LNCaP clone FGC (cell line): ENCODE measurements at regions not wholly inside any gene's neighbourhood (a gene's known extent, or its start where the extent isn't known, plus 50 kb on each side); places are given as distances from the start of the nearest gene placed in this dataset.
"Not testable (repeated sequence)": the region's sequence is repeated elsewhere in the genome, so short reads cannot be mapped to it uniquely, and the experiment has no call there.

Experiments
- DNase-seq: peaks from one replicate; pipeline ENCODE4 v3.0.0-alpha.2; 2011; ENCODE audit warnings: low read depth
- H3K4me3 ChIP-seq: 2 replicates; pipeline ENCODE4 v1.5.1; 2011; ENCODE audit warnings: mild to moderate bottlenecking, low read depth, low read length, control low read depth
- CTCF ChIP-seq: IDR thresholded peaks from 2 replicates; pipeline ENCODE4 v1.5.1; 2012; ENCODE audit warnings: mild to moderate bottlenecking; ENCODE audit not compliant: control insufficient read depth, insufficient read depth; ENCODE audit errors: extremely low read depth

- H3K4me3 ChIP-seq, result no peak overlapping the region
- no peak for DNase-seq
- TF ChIP-seq CTCF, result no peak
These were observed 128.2 kb upstream of the TMEM170B start for GRCh38 chr6:11409371-11409770.

- DNase-seq, result no peak
- H3K4me3 ChIP-seq, result no peak overlapping the region
- TF ChIP-seq CTCF, result no peak
These were observed 130.1 kb upstream of the TMEM170B start for GRCh38 chr6:11407414-11407813.

- DNase-seq, result no peak
- H3K4me3 ChIP-seq, result no peak overlapping the region
- no peak for TF ChIP-seq CTCF
These were observed 132.7 kb upstream of the TMEM170B start for GRCh38 chr6:11404838-11405237.

DNA sequence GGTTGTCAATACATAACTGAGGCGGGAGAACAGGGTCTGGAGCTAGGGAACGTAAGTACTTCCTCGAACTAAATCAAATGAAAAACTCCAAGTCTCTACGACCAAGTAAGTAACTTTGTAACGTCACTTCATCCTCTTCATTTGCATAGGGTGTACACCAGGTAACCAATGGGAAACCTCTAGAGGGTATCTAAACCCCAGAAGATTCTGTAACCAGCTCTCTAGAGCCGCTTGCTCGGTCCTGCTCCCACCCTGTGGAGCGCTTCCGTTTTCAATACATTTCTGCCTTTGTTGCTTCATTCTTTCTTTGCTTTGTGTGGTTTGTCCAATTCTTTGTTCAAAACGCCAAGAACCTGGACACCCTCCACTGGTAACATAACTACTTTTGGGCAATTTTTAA is 133.5 kb upstream of the TMEM170B start:
- no peak for DNase-seq
- TF ChIP-seq CTCF, result no peak
- no peak overlapping the region for H3K4me3 ChIP-seq

DNA sequence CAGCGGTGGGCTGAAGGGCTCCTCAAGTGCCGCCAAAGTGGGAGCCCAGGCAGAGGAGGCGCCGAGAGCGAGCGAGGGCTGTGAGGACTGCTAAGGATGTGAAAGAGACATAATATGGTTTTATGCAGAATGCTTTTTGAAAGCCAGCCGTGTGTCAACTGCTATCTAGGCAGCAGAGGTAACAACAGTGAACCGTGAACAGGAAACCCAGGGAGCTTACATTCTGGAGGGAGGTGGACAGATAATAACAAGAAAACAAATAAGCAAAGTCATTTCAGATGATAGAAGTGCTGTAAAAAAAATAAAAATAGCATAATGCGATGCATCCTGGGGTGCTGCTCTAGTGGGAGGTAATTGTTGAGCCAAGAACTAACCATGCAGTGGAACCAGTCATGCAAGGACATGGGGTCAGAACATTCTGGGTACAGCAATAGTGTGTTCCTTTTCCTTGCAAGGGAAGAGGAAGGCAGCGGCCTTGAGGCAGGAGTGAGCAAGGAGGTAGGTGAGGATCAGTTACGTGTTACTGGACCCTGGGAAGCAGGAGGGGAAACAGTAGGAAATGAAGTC is 134.4 kb upstream of the TMEM170B start:
- TF ChIP-seq CTCF, result no peak
- no peak for DNase-seq
- no peak overlapping the region for H3K4me3 ChIP-seq

- not testable (repeated sequence) for H3K4me3 ChIP-seq, DNase-seq
These were observed 135.0 kb upstream of the TMEM170B start for GRCh38 chr6:11402581-11402980.

DNA sequence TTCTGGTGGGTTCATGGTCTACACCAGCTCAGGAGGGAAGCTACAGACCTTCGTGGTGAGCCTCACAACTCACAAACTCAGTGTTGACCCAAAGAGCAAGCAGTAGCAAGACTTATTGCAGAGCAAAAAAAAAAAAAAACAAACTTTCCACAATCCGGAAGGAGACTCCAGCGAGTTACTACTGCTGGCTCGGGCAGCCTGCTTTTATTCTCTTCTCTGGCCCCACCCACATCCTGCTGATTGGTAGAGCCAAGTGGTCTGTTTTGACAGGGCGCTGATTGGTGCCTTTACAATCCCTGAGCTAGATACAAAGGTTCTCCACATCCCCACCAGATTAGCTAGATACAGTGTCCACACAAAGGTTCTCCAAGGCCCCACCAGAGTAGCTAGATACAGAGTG is 135.6 kb upstream of the TMEM170B start:
- H3K4me3 ChIP-seq, DNase-seq: not testable (repeated sequence)

DNA sequence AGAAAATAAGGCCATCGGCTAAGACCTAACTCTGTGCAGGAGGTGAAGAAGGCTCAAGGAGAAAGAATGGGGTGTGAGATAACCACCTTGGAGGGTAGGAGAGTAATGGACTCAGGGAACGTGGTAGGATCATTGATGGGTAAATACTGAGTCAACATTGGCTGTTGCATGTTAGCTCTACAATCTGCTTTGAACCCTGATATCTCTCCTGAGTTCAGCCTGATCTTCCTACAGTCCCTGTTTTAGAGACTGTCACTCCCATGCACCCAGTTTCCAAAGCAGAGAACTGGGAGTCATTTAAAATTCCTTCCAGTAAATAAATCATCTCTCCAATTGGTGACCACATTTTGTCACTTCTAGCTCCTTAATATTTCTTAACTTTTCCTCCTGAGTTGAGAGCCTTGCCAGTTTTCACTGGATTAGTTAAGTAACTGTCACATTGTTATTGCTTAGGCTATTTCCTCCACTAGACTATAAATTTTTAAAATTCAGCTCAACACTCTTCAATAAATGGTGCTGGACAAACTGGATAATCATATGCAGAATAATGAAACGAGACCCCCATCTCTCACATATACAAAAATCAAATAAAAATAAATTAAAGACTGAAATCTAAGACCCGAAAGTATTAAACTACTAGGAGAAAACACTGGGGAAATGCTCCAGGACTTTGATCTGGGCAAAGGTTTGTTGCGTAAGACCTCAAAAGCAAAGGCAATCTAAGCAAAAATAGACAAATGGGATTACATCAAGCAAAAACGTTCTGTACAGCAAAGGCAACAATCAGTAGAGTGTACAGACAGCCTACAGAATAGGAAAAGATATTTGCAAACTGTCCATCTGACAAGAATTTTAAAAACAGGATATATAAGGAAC is 138.9 kb upstream of the TMEM170B start:
- H3K4me3 ChIP-seq, result no peak overlapping the region
- no peak for TF ChIP-seq CTCF
- DNase-seq, result no peak
